ENCODE measurements at regions not wholly inside any gene's neighbourhood (a gene's known extent, or its start where the extent isn't known, plus 50 kb on each side); places are given as distances from the start of the nearest gene placed in this dataset.

- no peak for TF ChIP-seq CTCF (IDR thresholded peaks at IDR 0.05; ENCODE audit: low read length)
- no peak for TF ChIP-seq EZH2phosphoT487 (IDR thresholded peaks at IDR 0.05; ENCODE audit: low read length)
Measured at GRCh38 chr5:172561151-172561550, 79.9 kb upstream of the NEURL1B start.
